Renal pelvis (tissue), 1 donor: ENCODE measurements at regions not wholly inside any gene's neighbourhood (a gene's known extent, or its start where the extent isn't known, plus 50 kb on each side); places are given as distances from the start of the nearest gene placed in this dataset.

ENCODE experiments used
- DNase-seq: peaks from one replicate; pipeline ENCODE4 v3.0.0-alpha.2; 2013

GRCh38 chr13:86201477-86201876 is 402.3 kb upstream of the SLITRK6 start:
- DNase-seq, result no peak

- DNase-seq, result no peak
These were observed 394.1 kb upstream of the SLITRK6 start for GRCh38 chr13:86193281-86193680.

GRCh38 chr13:86188170-86188569 is 389.0 kb upstream of the SLITRK6 start:
- DNase-seq, result no peak

GRCh38 chr13:86185636-86186035 is 386.4 kb upstream of the SLITRK6 start:
- DNase-seq, result no peak

- no peak for DNase-seq
These were observed 385.9 kb upstream of the SLITRK6 start for GRCh38 chr13:86185107-86185506.

GRCh38 chr13:86174622-86175021 is 375.4 kb upstream of the SLITRK6 start:
- no peak for DNase-seq

- DNase-seq, result no peak
These were observed 373.7 kb upstream of the SLITRK6 start for GRCh38 chr13:86172961-86173360.

GRCh38 chr13:86161257-86161656 is 362.0 kb upstream of the SLITRK6 start:
- no peak for DNase-seq

- DNase-seq, result no peak
These were observed 356.5 kb upstream of the SLITRK6 start for GRCh38 chr13:86155756-86156155.

GRCh38 chr13:86142080-86142479 is 342.9 kb upstream of the SLITRK6 start:
- no peak for DNase-seq

- DNase-seq, result no peak
These were observed 336.6 kb upstream of the SLITRK6 start for GRCh38 chr13:86135856-86136255.

- no peak for DNase-seq
These were observed 322.7 kb upstream of the SLITRK6 start for GRCh38 chr13:86121881-86122280.

GRCh38 chr13:86109107-86109506 is 309.9 kb upstream of the SLITRK6 start:
- no peak for DNase-seq

GRCh38 chr13:86108334-86108733 is 309.1 kb upstream of the SLITRK6 start:
- DNase-seq, result no peak

GRCh38 chr13:86098511-86098910 is 299.3 kb upstream of the SLITRK6 start:
- DNase-seq, result no peak

- no peak for DNase-seq
These were observed 296.1 kb upstream of the SLITRK6 start for GRCh38 chr13:86095351-86095750.

- DNase-seq, result no peak
These were observed 291.0 kb upstream of the SLITRK6 start for GRCh38 chr13:86090181-86090580.

GRCh38 chr13:86087244-86087643 is 288.0 kb upstream of the SLITRK6 start:
- no peak for DNase-seq

- no peak for DNase-seq
These were observed 286.7 kb upstream of the SLITRK6 start for GRCh38 chr13:86085890-86086289.

GRCh38 chr13:86082121-86082520 is 282.9 kb upstream of the SLITRK6 start:
- DNase-seq, result no peak

- no peak for DNase-seq
These were observed 281.2 kb upstream of the SLITRK6 start for GRCh38 chr13:86080340-86080995.

- no peak for DNase-seq
These were observed 267.6 kb upstream of the SLITRK6 start for GRCh38 chr13:86066611-86067365.

- DNase-seq, result no peak
These were observed 252.9 kb upstream of the SLITRK6 start for GRCh38 chr13:86052141-86052540.
